ENCODE measurements at regions not wholly inside any gene's neighbourhood (a gene's known extent, or its start where the extent isn't known, plus 50 kb on each side); places are given as distances from the start of the nearest gene placed in this dataset.

- peak; percentile 22 for DNase-seq
- Histone ChIP-seq H3K9ac (ENCODE audit: low read depth in 2 of 2, low read length in 2 of 2) (no peak overlapping the region), H3K9me3 (no peaks in the 10 kb centered on the region), H3K27me3 (no peaks in the 10 kb centered on the region), H3K27ac (no peak overlapping the region), H3K36me3 (no peaks in the 10 kb centered on the region), H3K4me1 (no peaks in the 10 kb centered on the region), H3K4me3 (no peak overlapping the region)
- intact Hi-C loops (cut with DNase I): no loop called here
- TF ChIP-seq CTCF (IDR thresholded peaks at IDR 0.05): no peak
Measured at GRCh38 chr2:226478109-226478809, 321.4 kb downstream of the IRS1 start.

DNA sequence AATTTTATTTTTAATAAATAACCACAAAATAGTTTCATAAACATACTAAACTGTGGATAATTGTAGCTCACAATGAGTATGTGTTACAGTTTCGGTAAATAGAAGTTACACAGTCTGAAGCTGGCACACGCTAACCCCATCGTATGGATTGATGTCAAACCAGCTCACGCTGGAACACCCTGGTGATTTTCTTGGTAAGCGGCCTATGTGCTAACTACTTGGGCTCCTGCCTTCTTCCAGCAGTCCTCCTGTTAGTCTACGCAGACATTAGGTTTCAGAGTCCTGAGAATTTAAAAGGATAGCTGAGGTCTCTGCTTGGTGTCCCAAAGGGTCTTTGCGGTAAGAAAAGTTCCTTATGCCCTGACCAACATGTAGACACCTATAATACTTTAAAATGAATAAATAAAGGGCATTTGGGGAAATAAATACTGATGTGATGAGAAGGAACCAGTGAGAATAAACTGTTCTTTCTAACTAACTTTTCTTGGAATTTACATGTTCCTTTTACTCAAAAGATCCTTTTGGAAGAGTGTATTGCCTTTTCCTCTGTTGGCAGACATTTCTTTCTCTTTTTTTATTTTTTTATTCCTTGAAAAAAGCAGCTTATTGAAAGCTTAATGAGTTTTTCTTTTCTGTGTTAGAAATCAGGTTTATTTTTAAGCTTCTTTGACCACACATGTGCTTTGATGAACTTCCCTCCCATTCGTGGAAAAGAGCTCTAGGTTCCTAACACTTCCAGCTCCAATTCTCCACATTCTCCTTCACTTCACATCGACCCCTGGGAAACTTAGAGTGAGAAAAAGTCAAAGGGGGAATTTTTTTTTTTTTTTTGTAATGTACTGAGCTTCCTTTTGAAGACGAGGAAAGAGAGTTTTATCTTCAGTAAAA, 322.2 kb downstream of the IRS1 start:
- Histone ChIP-seq H3K36me3 (no peaks in the 10 kb centered on the region), H3K4me1 (no peaks in the 10 kb centered on the region), H3K4me3 (no peak overlapping the region), H3K27me3 (no peaks in the 10 kb centered on the region), H3K9me3 (no peaks in the 10 kb centered on the region), H3K9ac (ENCODE audit: low read depth in 2 of 2, low read length in 2 of 2) (no peak overlapping the region), H3K27ac (no peak overlapping the region)
- no peak for DNase-seq
- TF ChIP-seq CTCF (IDR thresholded peaks at IDR 0.05): no peak
- intact Hi-C loops (cut with DNase I): no loop called here

- no peaks in the 10 kb centered on the region for H3K27me3 ChIP-seq
- no peaks in the 10 kb centered on the region for H3K4me1 ChIP-seq
- H3K9ac ChIP-seq (ENCODE audit: low read depth in 2 of 2, low read length in 2 of 2): no peak overlapping the region
- no peak overlapping the region for H3K27ac ChIP-seq
- intact Hi-C loops (cut with DNase I): no loop called here
- H3K9me3 ChIP-seq: no peaks in the 10 kb centered on the region
- no peak overlapping the region for H3K4me3 ChIP-seq
- no peaks in the 10 kb centered on the region for H3K36me3 ChIP-seq
- TF ChIP-seq CTCF (IDR thresholded peaks at IDR 0.05): no peak
- DNase-seq: no peak
Measured at GRCh38 chr2:226475650-226476049, 324.0 kb downstream of the IRS1 start.

GRCh38 chr2:226474131-226474530, 325.5 kb downstream of the IRS1 start:
- Histone ChIP-seq H3K36me3 (no peaks in the 10 kb centered on the region), H3K9me3 (no peaks in the 10 kb centered on the region), H3K27me3 (no peaks in the 10 kb centered on the region), H3K27ac (no peak overlapping the region), H3K4me3 (no peak overlapping the region), H3K9ac (ENCODE audit: low read depth in 2 of 2, low read length in 2 of 2) (no peak overlapping the region), H3K4me1 (no peaks in the 10 kb centered on the region)
- intact Hi-C loops (cut with DNase I): no loop called here
- DNase-seq: no peak
- no peak for TF ChIP-seq CTCF (IDR thresholded peaks at IDR 0.05)

DNA sequence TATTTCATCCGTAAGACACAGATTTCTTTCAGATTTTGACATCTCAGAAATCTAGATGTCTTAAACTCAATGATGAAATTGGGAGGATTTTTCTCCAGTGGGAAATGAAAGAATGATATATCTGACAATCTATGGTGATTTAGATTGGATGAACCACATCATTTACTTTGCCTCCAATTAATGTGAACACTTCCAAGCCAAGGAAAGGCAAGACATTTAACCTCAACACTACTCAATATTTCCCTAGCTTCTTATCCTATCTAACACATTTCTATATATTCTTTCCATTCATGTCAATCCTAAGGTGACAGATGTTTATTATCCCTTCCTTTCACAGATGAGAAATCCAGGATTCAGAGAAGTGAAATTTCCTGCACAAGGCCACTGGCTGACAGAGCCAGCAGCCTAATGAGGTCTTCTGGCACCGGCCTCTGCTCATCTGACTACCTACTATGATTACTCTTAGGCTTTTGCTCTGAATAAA, 327.6 kb downstream of the IRS1 start:
- Histone ChIP-seq H3K9me3 (no peaks in the 10 kb centered on the region), H3K27me3 (no peaks in the 10 kb centered on the region), H3K4me3 (no peak overlapping the region), H3K9ac (ENCODE audit: low read depth in 2 of 2, low read length in 2 of 2) (no peak overlapping the region), H3K36me3 (no peaks in the 10 kb centered on the region), H3K4me1 (no peaks in the 10 kb centered on the region), H3K27ac (no peak overlapping the region)
- intact Hi-C loops (cut with DNase I): no loop called here
- DNase-seq: no peak
- no peak for TF ChIP-seq CTCF (IDR thresholded peaks at IDR 0.05)
